ENCODE measurements at regions not wholly inside any gene's neighbourhood (a gene's known extent, or its start where the extent isn't known, plus 50 kb on each side); places are given as distances from the start of the nearest gene placed in this dataset.

DNA sequence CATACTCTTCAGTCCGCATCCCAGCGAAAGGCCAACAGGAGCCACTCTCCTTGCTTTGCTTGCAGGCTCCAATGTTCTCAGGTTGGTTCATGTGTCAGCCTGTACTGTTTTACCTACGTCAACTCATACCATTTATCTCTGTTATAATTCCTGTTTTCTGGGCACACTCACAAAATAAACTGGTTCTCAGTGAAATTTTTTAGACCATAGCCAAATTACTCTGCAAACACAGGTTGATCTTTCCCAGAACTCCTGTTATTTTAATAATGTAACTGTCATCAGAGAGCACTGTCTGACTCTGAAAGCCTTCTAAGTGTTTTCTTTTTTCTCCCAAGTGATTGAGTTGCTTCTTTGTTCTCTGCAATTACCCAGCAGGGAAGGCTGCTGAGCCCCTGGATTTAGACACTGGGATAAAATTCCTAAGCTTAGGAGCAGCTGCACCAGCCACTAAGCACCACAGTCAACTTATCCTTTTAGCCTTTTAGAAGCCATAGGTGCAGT, 111.6 kb upstream of the PIEZO2 start:
- TF ChIP-seq, protein P1, sequence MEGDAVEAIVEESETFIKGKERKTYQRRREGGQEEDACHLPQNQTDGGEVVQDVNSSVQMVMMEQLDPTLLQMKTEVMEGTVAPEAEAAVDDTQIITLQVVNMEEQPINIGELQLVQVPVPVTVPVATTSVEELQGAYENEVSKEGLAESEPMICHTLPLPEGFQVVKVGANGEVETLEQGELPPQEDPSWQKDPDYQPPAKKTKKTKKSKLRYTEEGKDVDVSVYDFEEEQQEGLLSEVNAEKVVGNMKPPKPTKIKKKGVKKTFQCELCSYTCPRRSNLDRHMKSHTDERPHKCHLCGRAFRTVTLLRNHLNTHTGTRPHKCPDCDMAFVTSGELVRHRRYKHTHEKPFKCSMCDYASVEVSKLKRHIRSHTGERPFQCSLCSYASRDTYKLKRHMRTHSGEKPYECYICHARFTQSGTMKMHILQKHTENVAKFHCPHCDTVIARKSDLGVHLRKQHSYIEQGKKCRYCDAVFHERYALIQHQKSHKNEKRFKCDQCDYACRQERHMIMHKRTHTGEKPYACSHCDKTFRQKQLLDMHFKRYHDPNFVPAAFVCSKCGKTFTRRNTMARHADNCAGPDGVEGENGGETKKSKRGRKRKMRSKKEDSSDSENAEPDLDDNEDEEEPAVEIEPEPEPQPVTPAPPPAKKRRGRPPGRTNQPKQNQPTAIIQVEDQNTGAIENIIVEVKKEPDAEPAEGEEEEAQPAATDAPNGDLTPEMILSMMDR (IDR thresholded peaks at IDR 0.05), result no peak
- Histone ChIP-seq H3K27me3 (ENCODE audit: control insufficient read depth in 1 of 2, insufficient read depth in 2 of 2, low read length in 2 of 2) (no peaks in the 10 kb centered on the region), H3K4me1 (ENCODE audit: insufficient read depth, low read length) (no peaks in the 10 kb centered on the region), H3K4me3 (ENCODE audit: low read length) (no peak overlapping the region), H3K36me3 (ENCODE audit: insufficient read depth, low read length) (no peaks in the 10 kb centered on the region), H3K27ac (ENCODE audit: low read depth in 1 of 2, low read length in 2 of 2) (no peak overlapping the region), H3K9me3 (ENCODE audit: control insufficient read depth in 1 of 2, insufficient read depth in 1 of 2, low read length in 2 of 2) (peaks cover 7 to 17% of the 10 kb centered on the region in 2 experiments)
- CTCF ChIA-PET, result no interaction called here
- intact Hi-C loops (cut with DNase I, micrococcal nuclease), result no loop called here
- POLR2A ChIA-PET, result no interaction called here
- H3K27me3 Mint-ChIP-seq, result peaks cover 8% of the 10 kb centered on the region
- DNase-seq, result no peak
- H3K4me1 Mint-ChIP-seq (ENCODE audit: low read depth), result no peaks in the 10 kb centered on the region
- no peak for ATAC-seq (ENCODE audit: poor library complexity)
- H3K9me3 Mint-ChIP-seq, result peaks cover 12% of the 10 kb centered on the region
- no peak overlapping the region for H3K4me3 Mint-ChIP-seq
- H3K36me3 Mint-ChIP-seq (ENCODE audit: low read depth), result no peaks in the 10 kb centered on the region
- H3K27ac Mint-ChIP-seq, result no peak overlapping the region

DNA sequence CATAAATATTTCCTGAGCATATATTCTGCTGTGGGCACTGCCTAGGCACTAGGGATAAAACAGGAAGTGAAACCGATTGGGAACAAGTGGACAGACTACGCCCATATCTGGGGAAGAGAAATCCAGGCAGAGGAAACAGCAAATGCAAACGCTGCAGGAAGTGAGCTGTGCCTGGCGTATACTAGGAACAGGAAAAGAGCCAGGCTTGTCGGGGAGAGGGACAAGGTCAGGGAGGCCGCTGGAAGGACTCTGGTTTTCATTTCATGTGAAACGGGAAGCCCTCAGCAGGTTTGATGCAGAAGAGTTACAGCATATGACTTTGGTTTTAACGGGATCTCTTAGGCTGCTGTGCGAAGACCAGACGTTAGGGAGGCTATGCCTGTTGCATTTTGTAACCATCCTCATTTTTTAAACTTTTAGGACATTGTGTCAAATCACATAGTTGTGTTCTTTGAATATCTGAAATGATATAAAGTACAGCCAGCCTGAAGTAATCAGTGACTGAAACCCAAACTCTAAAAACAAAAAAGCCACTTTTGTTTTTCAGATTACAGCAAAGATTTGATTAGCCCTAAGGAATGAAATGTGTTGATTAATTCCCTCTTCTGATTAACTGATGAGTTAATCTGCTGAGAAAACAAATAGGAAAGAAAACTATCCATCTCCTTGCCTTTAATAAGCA, 110.2 kb upstream of the PIEZO2 start:
- ChIA-PET POLR2A (no interaction called here), CTCF (no interaction called here)
- Histone ChIP-seq H3K9me3 (ENCODE audit: control insufficient read depth in 1 of 2, insufficient read depth in 1 of 2, low read length in 2 of 2) (peaks cover 7 to 12% of the 10 kb centered on the region in 2 experiments), H3K27ac (ENCODE audit: low read depth in 1 of 2, low read length in 2 of 2) (no peak overlapping the region), H3K4me1 (ENCODE audit: insufficient read depth, low read length) (no peaks in the 10 kb centered on the region), H3K36me3 (ENCODE audit: insufficient read depth, low read length) (no peaks in the 10 kb centered on the region), H3K27me3 (ENCODE audit: control insufficient read depth in 1 of 2, insufficient read depth in 2 of 2, low read length in 2 of 2) (no peaks in the 10 kb centered on the region), H3K4me3 (ENCODE audit: low read length) (no peak overlapping the region)
- ATAC-seq (ENCODE audit: poor library complexity) (no peak), DNase-seq (peak in 1 of 14 experiments; percentile 2)
- intact Hi-C loops (cut with DNase I, micrococcal nuclease), result no loop called here
- Mint-ChIP-seq H3K4me1 (ENCODE audit: low read depth) (no peaks in the 10 kb centered on the region), H3K36me3 (ENCODE audit: low read depth) (no peaks in the 10 kb centered on the region), H3K9me3 (peaks cover 12% of the 10 kb centered on the region), H3K27ac (no peak overlapping the region), H3K27me3 (peaks cover 8% of the 10 kb centered on the region), H3K4me3 (no peak overlapping the region)
- TF ChIP-seq, protein P1 (IDR thresholded peaks at IDR 0.05), result no peak

DNA sequence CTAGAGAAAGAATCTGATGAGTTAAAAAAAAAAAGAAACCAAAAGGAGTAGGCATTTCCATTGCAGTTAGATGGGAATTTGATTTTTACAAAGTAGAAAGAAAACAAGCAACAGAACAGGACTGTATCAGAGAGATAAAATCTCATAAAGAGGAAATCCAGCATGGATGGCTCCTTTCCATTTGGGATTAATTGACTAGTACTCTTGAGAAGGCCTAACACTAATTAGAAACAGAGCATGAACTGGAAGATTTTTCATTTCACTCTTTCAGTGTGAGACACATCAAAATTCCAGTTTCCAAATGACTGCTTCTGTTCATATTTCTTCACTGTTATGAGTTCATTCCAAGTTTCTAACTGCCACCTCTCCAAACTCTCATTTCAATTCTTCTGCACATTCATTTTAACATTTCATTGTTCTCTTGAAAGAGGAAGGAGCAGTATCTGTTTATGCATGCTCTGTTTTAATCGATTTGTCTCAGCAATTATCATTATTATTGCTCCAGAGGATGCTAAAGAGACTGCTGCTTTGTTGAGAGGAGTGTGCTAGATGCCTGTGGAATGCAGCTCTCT, 108.8 kb upstream of the PIEZO2 start:
- Mint-ChIP-seq H3K4me1 (ENCODE audit: low read depth) (no peaks in the 10 kb centered on the region), H3K4me3 (no peak overlapping the region), H3K9me3 (peaks cover 8% of the 10 kb centered on the region), H3K27ac (no peak overlapping the region), H3K36me3 (ENCODE audit: low read depth) (no peaks in the 10 kb centered on the region), H3K27me3 (peaks cover 8% of the 10 kb centered on the region)
- intact Hi-C loops (cut with DNase I, micrococcal nuclease), result no loop called here
- H3K4me3 ChIP-seq (ENCODE audit: low read length), result no peak overlapping the region
- TF ChIP-seq, protein P1 (IDR thresholded peaks at IDR 0.05), result no peak
- ChIA-PET POLR2A (no interaction called here), CTCF (no interaction called here)
- H3K4me1 ChIP-seq (ENCODE audit: insufficient read depth, low read length), result no peaks in the 10 kb centered on the region
- peaks cover 0 to 10% of the 10 kb centered on the region in 2 experiments for H3K9me3 ChIP-seq (ENCODE audit: control insufficient read depth in 1 of 2, insufficient read depth in 1 of 2, low read length in 2 of 2)
- no peaks in the 10 kb centered on the region for H3K36me3 ChIP-seq (ENCODE audit: insufficient read depth, low read length)
- no peak for DNase-seq
- ATAC-seq (ENCODE audit: poor library complexity), result no peak
- H3K27me3 ChIP-seq (ENCODE audit: control insufficient read depth in 1 of 2, insufficient read depth in 2 of 2, low read length in 2 of 2), result no peaks in the 10 kb centered on the region
- H3K27ac ChIP-seq (ENCODE audit: low read depth in 1 of 2, low read length in 2 of 2), result no peak overlapping the region
